GM23338 (cell line): ENCODE measurements at regions not wholly inside any gene's neighbourhood (a gene's known extent, or its start where the extent isn't known, plus 50 kb on each side); places are given as distances from the start of the nearest gene placed in this dataset.

ENCODE experiments used
- ATAC-seq: fragments of 200-7000 bp; cut with Tn5 transposase; 3 replicates; pipeline ENCODE4 v1.9.1; 2020
- DNase-seq: peaks from one replicate; pipeline ENCODE4 v3.0.0-alpha.2; 2015; ENCODE audit warnings: low spot score
- H2AFZ ChIP-seq: fragments of 200-600 bp; sonication (generic); 2 replicates; pipeline ENCODE4 v1.8.0; 2016; ENCODE audit warnings: antibody characterized with exemption, mild to moderate bottlenecking, moderate library complexity
- H3F3A ChIP-seq: fragments of 200-600 bp; sonication (generic); replicated peaks from 2 replicates; pipeline ENCODE4 v1.8.0; 2017; ENCODE audit warnings: antibody characterized with exemption, mixed run types, low read depth
- H3K27ac ChIP-seq: fragments of 200-600 bp; sonication (generic); 2 replicates; pipeline ENCODE4 v1.6.1; 2016; ENCODE audit warnings: low read depth
- H3K27me3 ChIP-seq: fragments of 200-600 bp; sonication (generic); 2 replicates; pipeline ENCODE4 v1.8.0; 2016; ENCODE audit warnings: mild to moderate bottlenecking, mixed run types, moderate library complexity; ENCODE audit not compliant: insufficient read depth
- H3K36me3 ChIP-seq: fragments of 200-600 bp; sonication (generic); 2 replicates; pipeline ENCODE4 v1.8.0; 2016; ENCODE audit warnings: mild to moderate bottlenecking; ENCODE audit not compliant: insufficient read depth
- H3K4me1 ChIP-seq: fragments of 200-600 bp; sonication (generic); 2 replicates; pipeline ENCODE4 v1.8.0; 2016; ENCODE audit warnings: mild to moderate bottlenecking, moderate library complexity; ENCODE audit not compliant: insufficient read depth
- H3K4me2 ChIP-seq: fragments of 200-600 bp; sonication (generic); 2 replicates; pipeline ENCODE4 v1.7.1; 2017; ENCODE audit warnings: mixed run types
- H3K4me3 ChIP-seq: fragments of 200-600 bp; sonication (generic); 2 replicates; pipeline ENCODE4 v1.6.1; 2016; ENCODE audit warnings: mixed run types
- H3K79me2 ChIP-seq: fragments of 200-600 bp; sonication (generic); replicated peaks from 2 replicates; pipeline ENCODE4 v1.8.0; 2017; ENCODE audit warnings: mild to moderate bottlenecking; ENCODE audit not compliant: insufficient read depth
- H3K9me2 ChIP-seq: fragments of 200-600 bp; sonication (generic); 2 replicates; pipeline ENCODE4 v1.8.0; 2017; ENCODE audit not compliant: insufficient read depth
- H4K20me1 ChIP-seq: fragments of 200-600 bp; sonication (generic); replicated peaks from 2 replicates; pipeline ENCODE4 v1.8.0; 2017; ENCODE audit warnings: mild to moderate bottlenecking; ENCODE audit not compliant: insufficient read depth
- H3K27ac Mint-ChIP-seq: 2 replicates; pipeline ENCODE4 v1.8.0; 2020; ENCODE audit warnings: inconsistent platforms, mild to moderate bottlenecking, moderate library complexity, mixed read lengths
- H3K27me3 Mint-ChIP-seq: 3 replicates; pipeline ENCODE4 v1.8.0; 2022; ENCODE audit warnings: low read depth, mild to moderate bottlenecking, moderate library complexity, mixed read lengths, inconsistent platforms; ENCODE audit not compliant: insufficient read depth, poor library complexity
- H3K36me3 Mint-ChIP-seq: 3 replicates; pipeline ENCODE4 v1.8.0; 2021; ENCODE audit warnings: low read depth, mild to moderate bottlenecking, inconsistent platforms, moderate library complexity, mixed read lengths
- H3K4me1 Mint-ChIP-seq: 3 replicates; pipeline ENCODE4 v1.8.0; 2020; ENCODE audit warnings: mild to moderate bottlenecking, inconsistent platforms, mixed read lengths
- H3K4me3 Mint-ChIP-seq: 3 replicates; pipeline ENCODE4 v1.8.0; 2021; ENCODE audit warnings: moderate library complexity, mild to moderate bottlenecking, inconsistent platforms, mixed read lengths
- H3K9me3 Mint-ChIP-seq: 3 replicates; pipeline ENCODE4 v1.8.0; 2020; ENCODE audit warnings: moderate library complexity, mild to moderate bottlenecking, inconsistent platforms, mixed read lengths
- CREB1 ChIP-seq: fragments of 250-450 bp; sonication (Bioruptor Pico); IDR thresholded peaks from 2 replicates; pipeline ENCODE4 v1.5.0; 2020; ENCODE audit warnings: low read depth, mild to moderate bottlenecking, moderate library complexity
- EZH2phosphoT487 ChIP-seq: fragments of 200-600 bp; sonication (generic); IDR thresholded peaks from one replicate; pipeline ENCODE4 v1.8.1; 2018; ENCODE audit warnings: antibody characterized with exemption; ENCODE audit not compliant: unreplicated experiment
- JUNB ChIP-seq: IDR thresholded peaks from one replicate; pipeline ENCODE4 v1.6.1; 2016; ENCODE audit warnings: antibody characterized with exemption; ENCODE audit not compliant: unreplicated experiment
- POLR2AphosphoS5 ChIP-seq: IDR thresholded peaks from 2 replicates; pipeline ENCODE4 v1.6.1; 2016; ENCODE audit warnings: antibody characterized with exemption, low read depth
- ZNF114 ChIP-seq: fragments of 250-450 bp; sonication (Bioruptor Pico); IDR thresholded peaks from 2 replicates; pipeline ENCODE4 v1.5.0; 2020; ENCODE audit warnings: mild to moderate bottlenecking, moderate library complexity
- ZNF462 ChIP-seq: fragments of 250-450 bp; sonication (Bioruptor Pico); IDR thresholded peaks from 2 replicates; pipeline ENCODE4 v1.5.0; 2020; ENCODE audit warnings: mild to moderate bottlenecking, moderate library complexity
- TF ChIP-seq, protein P1 (sequence below), 2 experiments: fragments of 200-600 bp in 1 of 2; sonication (generic) in 1 of 2; conservative IDR thresholded peaks; 2 replicates each; pipeline versions ENCODE4 v1.5.1 to v1.6.1; 2016 to 2017; ENCODE audit warnings: antibody characterized with exemption in 2 of 2, low read depth in 2 of 2, mild to moderate bottlenecking in 2 of 2, moderate library complexity in 1 of 2
- TF ChIP-seq, protein P2 (sequence below): IDR thresholded peaks from one replicate; pipeline ENCODE4 v1.6.1; 2018; ENCODE audit warnings: antibody characterized with exemption; ENCODE audit not compliant: unreplicated experiment
- TF ChIP-seq, protein P3 (sequence below): IDR thresholded peaks from 2 replicates; pipeline ENCODE4 v1.6.1; 2016; ENCODE audit warnings: antibody characterized with exemption

GRCh38 chr3:86782286-86782685, 208.7 kb downstream of the VGLL3 start:
- Mint-ChIP-seq H3K27me3 (no peaks in the 10 kb centered on the region), H3K9me3 (no peaks in the 10 kb centered on the region), H3K4me3 (no peak overlapping the region), H3K27ac (no peak overlapping the region; the same call in 1 of the 2 replicates), H3K36me3 (no peaks in the 10 kb centered on the region), H3K4me1 (no peaks in the 10 kb centered on the region)
- TF ChIP-seq ZNF462 (CRISPR knock-in tag) = no peak
- Histone ChIP-seq H4K20me1 (no peaks in the 10 kb centered on the region), H3K27me3 (no peaks in the 10 kb centered on the region), H3K27ac (no peak overlapping the region), H3K4me2 (no peak overlapping the region), H3K4me3 (no peak overlapping the region), H2AFZ (no peak overlapping the region), H3F3A (no peaks in the 10 kb centered on the region), H3K36me3 (no peaks in the 10 kb centered on the region), H3K9me2 (0 out of 2 replicates have a peak, but pooled peaks cover 3% of the 10 kb centered on the region), H3K4me1 (no peaks in the 10 kb centered on the region), H3K79me2 (no peaks in the 10 kb centered on the region)
- no peak for ATAC-seq
- no peak for DNase-seq

DNA sequence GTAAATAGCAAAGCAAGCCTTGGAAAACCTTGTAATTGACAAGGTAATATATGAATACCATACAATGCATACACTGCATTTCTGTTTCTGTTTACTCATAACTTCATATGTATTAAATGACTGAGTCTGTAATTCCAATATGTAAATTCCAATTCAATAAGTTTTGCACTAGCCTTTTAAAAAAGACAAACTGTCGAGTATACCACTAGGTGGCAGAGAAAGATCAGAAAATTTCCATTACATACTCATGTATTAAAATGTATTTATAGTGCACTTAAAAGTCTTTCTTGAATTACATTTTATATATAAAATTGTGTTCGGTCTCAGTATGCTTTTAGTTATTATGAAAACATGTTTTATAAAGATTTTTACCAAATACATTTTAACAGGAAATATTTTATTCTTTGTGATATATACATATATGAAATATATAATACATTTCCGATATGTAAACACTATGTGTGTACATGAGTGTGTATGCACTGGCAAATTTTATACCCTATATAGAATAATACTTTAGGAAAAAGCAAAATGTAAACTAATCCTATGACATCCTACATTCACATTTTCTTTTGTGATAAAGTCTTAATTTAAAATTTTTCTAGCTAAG, 216.8 kb downstream of the VGLL3 start:
- no peak overlapping the region for H2AFZ ChIP-seq
- H3K27me3 Mint-ChIP-seq = no peaks in the 10 kb centered on the region
- 0 out of 2 replicates have a peak, but pooled peaks cover 3% of the 10 kb centered on the region for H3K9me2 ChIP-seq
- no peak overlapping the region for H3K4me3 Mint-ChIP-seq
- no peak overlapping the region for H3K4me3 ChIP-seq
- H3K36me3 Mint-ChIP-seq = no peaks in the 10 kb centered on the region
- no peaks in the 10 kb centered on the region for H3K79me2 ChIP-seq
- no peaks in the 10 kb centered on the region for H3K9me3 Mint-ChIP-seq
- H3K27ac Mint-ChIP-seq = no peak overlapping the region
- DNase-seq (peak; percentile 52), ATAC-seq (no peak)
- H3K36me3 ChIP-seq = no peaks in the 10 kb centered on the region
- H3K4me1 ChIP-seq = no peaks in the 10 kb centered on the region
- H3K4me1 Mint-ChIP-seq = no peaks in the 10 kb centered on the region
- no peaks in the 10 kb centered on the region for H4K20me1 ChIP-seq
- no peaks in the 10 kb centered on the region for H3K27me3 ChIP-seq
- H3F3A ChIP-seq = no peaks in the 10 kb centered on the region
- TF ChIP-seq, protein P1, sequence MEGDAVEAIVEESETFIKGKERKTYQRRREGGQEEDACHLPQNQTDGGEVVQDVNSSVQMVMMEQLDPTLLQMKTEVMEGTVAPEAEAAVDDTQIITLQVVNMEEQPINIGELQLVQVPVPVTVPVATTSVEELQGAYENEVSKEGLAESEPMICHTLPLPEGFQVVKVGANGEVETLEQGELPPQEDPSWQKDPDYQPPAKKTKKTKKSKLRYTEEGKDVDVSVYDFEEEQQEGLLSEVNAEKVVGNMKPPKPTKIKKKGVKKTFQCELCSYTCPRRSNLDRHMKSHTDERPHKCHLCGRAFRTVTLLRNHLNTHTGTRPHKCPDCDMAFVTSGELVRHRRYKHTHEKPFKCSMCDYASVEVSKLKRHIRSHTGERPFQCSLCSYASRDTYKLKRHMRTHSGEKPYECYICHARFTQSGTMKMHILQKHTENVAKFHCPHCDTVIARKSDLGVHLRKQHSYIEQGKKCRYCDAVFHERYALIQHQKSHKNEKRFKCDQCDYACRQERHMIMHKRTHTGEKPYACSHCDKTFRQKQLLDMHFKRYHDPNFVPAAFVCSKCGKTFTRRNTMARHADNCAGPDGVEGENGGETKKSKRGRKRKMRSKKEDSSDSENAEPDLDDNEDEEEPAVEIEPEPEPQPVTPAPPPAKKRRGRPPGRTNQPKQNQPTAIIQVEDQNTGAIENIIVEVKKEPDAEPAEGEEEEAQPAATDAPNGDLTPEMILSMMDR (conservative IDR thresholded peaks at IDR 0.05; ENCODE audit: low read depth in 2 of 2) = peak in 1 of 2 experiments; percentile 85; a peak in 3 of 4 replicates
- no peak for TF ChIP-seq CREB1 (CRISPR knock-in tag)
- no peak for TF ChIP-seq ZNF114 (CRISPR knock-in tag)
- TF ChIP-seq, protein P2, sequence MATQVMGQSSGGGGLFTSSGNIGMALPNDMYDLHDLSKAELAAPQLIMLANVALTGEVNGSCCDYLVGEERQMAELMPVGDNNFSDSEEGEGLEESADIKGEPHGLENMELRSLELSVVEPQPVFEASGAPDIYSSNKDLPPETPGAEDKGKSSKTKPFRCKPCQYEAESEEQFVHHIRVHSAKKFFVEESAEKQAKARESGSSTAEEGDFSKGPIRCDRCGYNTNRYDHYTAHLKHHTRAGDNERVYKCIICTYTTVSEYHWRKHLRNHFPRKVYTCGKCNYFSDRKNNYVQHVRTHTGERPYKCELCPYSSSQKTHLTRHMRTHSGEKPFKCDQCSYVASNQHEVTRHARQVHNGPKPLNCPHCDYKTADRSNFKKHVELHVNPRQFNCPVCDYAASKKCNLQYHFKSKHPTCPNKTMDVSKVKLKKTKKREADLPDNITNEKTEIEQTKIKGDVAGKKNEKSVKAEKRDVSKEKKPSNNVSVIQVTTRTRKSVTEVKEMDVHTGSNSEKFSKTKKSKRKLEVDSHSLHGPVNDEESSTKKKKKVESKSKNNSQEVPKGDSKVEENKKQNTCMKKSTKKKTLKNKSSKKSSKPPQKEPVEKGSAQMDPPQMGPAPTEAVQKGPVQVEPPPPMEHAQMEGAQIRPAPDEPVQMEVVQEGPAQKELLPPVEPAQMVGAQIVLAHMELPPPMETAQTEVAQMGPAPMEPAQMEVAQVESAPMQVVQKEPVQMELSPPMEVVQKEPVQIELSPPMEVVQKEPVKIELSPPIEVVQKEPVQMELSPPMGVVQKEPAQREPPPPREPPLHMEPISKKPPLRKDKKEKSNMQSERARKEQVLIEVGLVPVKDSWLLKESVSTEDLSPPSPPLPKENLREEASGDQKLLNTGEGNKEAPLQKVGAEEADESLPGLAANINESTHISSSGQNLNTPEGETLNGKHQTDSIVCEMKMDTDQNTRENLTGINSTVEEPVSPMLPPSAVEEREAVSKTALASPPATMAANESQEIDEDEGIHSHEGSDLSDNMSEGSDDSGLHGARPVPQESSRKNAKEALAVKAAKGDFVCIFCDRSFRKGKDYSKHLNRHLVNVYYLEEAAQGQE = no peak
- TF ChIP-seq, protein P3, sequence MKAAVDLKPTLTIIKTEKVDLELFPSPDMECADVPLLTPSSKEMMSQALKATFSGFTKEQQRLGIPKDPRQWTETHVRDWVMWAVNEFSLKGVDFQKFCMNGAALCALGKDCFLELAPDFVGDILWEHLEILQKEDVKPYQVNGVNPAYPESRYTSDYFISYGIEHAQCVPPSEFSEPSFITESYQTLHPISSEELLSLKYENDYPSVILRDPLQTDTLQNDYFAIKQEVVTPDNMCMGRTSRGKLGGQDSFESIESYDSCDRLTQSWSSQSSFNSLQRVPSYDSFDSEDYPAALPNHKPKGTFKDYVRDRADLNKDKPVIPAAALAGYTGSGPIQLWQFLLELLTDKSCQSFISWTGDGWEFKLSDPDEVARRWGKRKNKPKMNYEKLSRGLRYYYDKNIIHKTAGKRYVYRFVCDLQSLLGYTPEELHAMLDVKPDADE = no peak
- TF ChIP-seq EZH2phosphoT487 = no peak
- TF ChIP-seq JUNB = no peak
- TF ChIP-seq POLR2AphosphoS5 = no peak
- H3K27ac ChIP-seq = no peak overlapping the region
- H3K4me2 ChIP-seq = no peak overlapping the region
